ENCODE measurements at regions not wholly inside any gene's neighbourhood (a gene's known extent, or its start where the extent isn't known, plus 50 kb on each side); places are given as distances from the start of the nearest gene placed in this dataset.

DNA sequence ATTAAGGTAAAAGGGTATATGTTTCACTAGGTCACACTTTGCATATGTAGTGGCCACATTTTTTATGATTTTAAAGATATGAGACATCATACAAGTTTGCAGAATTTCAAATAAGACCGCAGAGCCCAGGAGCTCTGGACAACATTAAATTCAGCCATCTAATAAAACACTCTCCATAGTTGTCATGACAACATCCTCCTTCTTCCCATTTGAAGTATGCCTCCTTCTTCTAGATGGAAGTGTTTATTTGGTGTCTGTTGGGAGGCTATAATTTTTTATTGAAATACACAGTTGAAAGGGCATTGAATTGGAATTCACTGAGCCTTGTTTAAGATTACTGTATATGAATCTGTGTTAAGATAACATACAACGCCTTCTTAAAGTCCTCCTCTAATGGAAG lies 467.3 kb downstream of the CMPK2 start:
- Histone ChIP-seq H3K23me2 (ENCODE audit: insufficient read length, low read depth, low read length, poor library complexity, severe bottlenecking) (no peaks in the 10 kb centered on the region), H3K79me1 (ENCODE audit: insufficient read depth, low read depth, low read length, poor library complexity, severe bottlenecking) (no peaks in the 10 kb centered on the region), H3K9ac (ENCODE audit: extremely low read depth, insufficient read length, low read length) (no peak overlapping the region), H2BK12ac (ENCODE audit: insufficient read length, low read depth, low read length) (no peak overlapping the region), H3K27ac (ENCODE audit: insufficient read length, low read depth, low read length) (no peak overlapping the region), H3K56ac (ENCODE audit: insufficient read length, low read depth, low read length) (no peak overlapping the region), H3K9me3 (ENCODE audit: control insufficient read depth, low read depth, low read length) (no peaks in the 10 kb centered on the region), H2AK5ac (ENCODE audit: insufficient read length, low read length) (no peak overlapping the region), H3K4me1 (ENCODE audit: insufficient read depth, low read length) (no peaks in the 10 kb centered on the region), H3K23ac (ENCODE audit: insufficient read length, low read depth, low read length) (no peak overlapping the region), H4K5ac (ENCODE audit: insufficient read length, low read depth, low read length) (no peak overlapping the region), H4K20me1 (ENCODE audit: control insufficient read depth, insufficient read depth, insufficient read length) (no peaks in the 10 kb centered on the region), H2BK120ac (ENCODE audit: low read depth, low read length, poor library complexity, severe bottlenecking) (no peak overlapping the region), H2BK5ac (ENCODE audit: insufficient read length, low read length) (no peak overlapping the region), H2AFZ (ENCODE audit: low read length) (no peak overlapping the region), H3K14ac (ENCODE audit: insufficient read depth, low read length) (no peak overlapping the region), H4K8ac (replicated peaks; ENCODE audit: insufficient read length, low read depth, low read length) (no peak overlapping the region), H3K4ac (ENCODE audit: low read depth, low read length) (no peak overlapping the region), H2BK15ac (ENCODE audit: low read depth, low read length) (no peak overlapping the region), H3K4me2 (ENCODE audit: insufficient read depth, insufficient read length, low read length) (no peak overlapping the region), H4K91ac (ENCODE audit: insufficient read length, low read depth, low read length) (no peak overlapping the region), H3K27me3 (ENCODE audit: insufficient read depth, low read length) (no peaks in the 10 kb centered on the region), H3K18ac (ENCODE audit: insufficient read length, low read depth, low read length) (no peak overlapping the region), H2BK20ac (ENCODE audit: low read depth, low read length, poor library complexity, severe bottlenecking) (no peak overlapping the region), H3T11ph (ENCODE audit: low read length) (no peak overlapping the region), H3K79me2 (ENCODE audit: insufficient read depth, low read length) (no peaks in the 10 kb centered on the region)
- no peaks in the 10 kb centered on the region for H3K36me3 Mint-ChIP-seq (ENCODE audit: insufficient read depth in 1 of 3, low read depth in 3 of 3)
- no peak overlapping the region for H3K4me3 Mint-ChIP-seq
- DNase-seq = no peak
- no CpG with 5 or more reads among the region's 2 CpGs for WGBS (ENCODE audit: extremely low coverage, insufficient read length, low lambda C conversion rate)
- no peaks in the 10 kb centered on the region for H3K4me1 Mint-ChIP-seq
- TF ChIP-seq, protein P1, sequence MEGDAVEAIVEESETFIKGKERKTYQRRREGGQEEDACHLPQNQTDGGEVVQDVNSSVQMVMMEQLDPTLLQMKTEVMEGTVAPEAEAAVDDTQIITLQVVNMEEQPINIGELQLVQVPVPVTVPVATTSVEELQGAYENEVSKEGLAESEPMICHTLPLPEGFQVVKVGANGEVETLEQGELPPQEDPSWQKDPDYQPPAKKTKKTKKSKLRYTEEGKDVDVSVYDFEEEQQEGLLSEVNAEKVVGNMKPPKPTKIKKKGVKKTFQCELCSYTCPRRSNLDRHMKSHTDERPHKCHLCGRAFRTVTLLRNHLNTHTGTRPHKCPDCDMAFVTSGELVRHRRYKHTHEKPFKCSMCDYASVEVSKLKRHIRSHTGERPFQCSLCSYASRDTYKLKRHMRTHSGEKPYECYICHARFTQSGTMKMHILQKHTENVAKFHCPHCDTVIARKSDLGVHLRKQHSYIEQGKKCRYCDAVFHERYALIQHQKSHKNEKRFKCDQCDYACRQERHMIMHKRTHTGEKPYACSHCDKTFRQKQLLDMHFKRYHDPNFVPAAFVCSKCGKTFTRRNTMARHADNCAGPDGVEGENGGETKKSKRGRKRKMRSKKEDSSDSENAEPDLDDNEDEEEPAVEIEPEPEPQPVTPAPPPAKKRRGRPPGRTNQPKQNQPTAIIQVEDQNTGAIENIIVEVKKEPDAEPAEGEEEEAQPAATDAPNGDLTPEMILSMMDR (conservative IDR thresholded peaks at IDR 0.05) = no peak
- no peak overlapping the region for H3K27ac Mint-ChIP-seq
- H3K9me3 Mint-ChIP-seq = no peaks in the 10 kb centered on the region
- H3K27me3 Mint-ChIP-seq (ENCODE audit: low read depth) = no peaks in the 10 kb centered on the region

Data from H9 (cell line).